BJ (cell line): ENCODE measurements at regions not wholly inside any gene's neighbourhood (a gene's known extent, or its start where the extent isn't known, plus 50 kb on each side); places are given as distances from the start of the nearest gene placed in this dataset.
"Not testable (repeated sequence)": the region's sequence is repeated elsewhere in the genome, so short reads cannot be mapped to it uniquely, and the experiment has no call there.

ENCODE experiments used
- CTCF ChIA-PET: fragments of 350-600 bp; formaldehyde crosslinking; extraction: SDS; loops from one replicate; lab custom pipeline; 2021; ENCODE audit warnings: antibody characterized with exemption, inconsistent platforms; lab: Yijun Ruan, JAX
- POLR2A ChIA-PET: fragments of 300-600 bp; sonication (Branson Sonifier 250); formaldehyde crosslinking; extraction: SDS; loops from one replicate; lab custom pipeline; 2021; ENCODE audit warnings: antibody characterized with exemption; lab: Charles Lee
- DNase-seq: peaks from one replicate; pipeline ENCODE4 v3.0.0-alpha.2; 2011; ENCODE audit warnings: low read depth
- H3K27me3 ChIP-seq: 2 replicates; pipeline ENCODE4 v1.6.0; 2011; ENCODE audit warnings: low read length; ENCODE audit not compliant: control insufficient read depth, insufficient read depth
- H3K36me3 ChIP-seq: 2 replicates; pipeline ENCODE4 v1.5.1; 2011; ENCODE audit warnings: low read length; ENCODE audit not compliant: control insufficient read depth, insufficient read depth
- H3K4me3 ChIP-seq: 2 replicates; pipeline ENCODE4 v1.5.1; 2011; ENCODE audit warnings: low read depth, mild to moderate bottlenecking, control low read depth, low read length
- CTCF ChIP-seq: IDR thresholded peaks from 2 replicates; pipeline ENCODE4 v1.5.1; 2011; ENCODE audit warnings: low read depth, mild to moderate bottlenecking, control low read depth, inconsistent platforms, low read length, moderate library complexity; ENCODE audit not compliant: insufficient read depth

- no peak overlapping the region for H3K4me3 ChIP-seq
- H3K36me3 ChIP-seq = no peaks in the 10 kb centered on the region
- no peaks in the 10 kb centered on the region for H3K27me3 ChIP-seq
- POLR2A ChIA-PET = no interaction called here
- CTCF ChIA-PET = no interaction called here
- no peak for DNase-seq
- no peak for TF ChIP-seq CTCF
Observed at GRCh38 chrX:34491126-34491525, 166.0 kb downstream of the TMEM47 start.

- POLR2A ChIA-PET = no interaction called here
- no peak for DNase-seq
- Histone ChIP-seq H3K4me3 (no peak overlapping the region), H3K27me3 (no peaks in the 10 kb centered on the region), H3K36me3 (no peaks in the 10 kb centered on the region)
- no peak for TF ChIP-seq CTCF
- CTCF ChIA-PET = no interaction called here
Observed at GRCh38 chrX:34487364-34487763, 169.7 kb downstream of the TMEM47 start.

- TF ChIP-seq CTCF = no peak
- Histone ChIP-seq H3K27me3 (no peaks in the 10 kb centered on the region), H3K4me3 (no peak overlapping the region), H3K36me3 (no peaks in the 10 kb centered on the region)
- POLR2A ChIA-PET = no interaction called here
- CTCF ChIA-PET = no interaction called here
- no peak for DNase-seq
Observed at GRCh38 chrX:34483980-34484379, 173.1 kb downstream of the TMEM47 start.

GRCh38 chrX:34470507-34470906 lies 186.6 kb downstream of the TMEM47 start:
- H3K27me3 ChIP-seq = no peaks in the 10 kb centered on the region
- no peak overlapping the region for H3K4me3 ChIP-seq
- TF ChIP-seq CTCF = no peak
- ChIA-PET CTCF (no interaction called here), POLR2A (no interaction called here)
- no peaks in the 10 kb centered on the region for H3K36me3 ChIP-seq
- no peak for DNase-seq

GRCh38 chrX:34467437-34467836 lies 189.6 kb downstream of the TMEM47 start:
- CTCF ChIA-PET = no interaction called here
- H3K4me3 ChIP-seq = no peak overlapping the region
- TF ChIP-seq CTCF = no peak
- POLR2A ChIA-PET = no interaction called here
- no peaks in the 10 kb centered on the region for H3K27me3 ChIP-seq
- no peaks in the 10 kb centered on the region for H3K36me3 ChIP-seq
- DNase-seq = no peak

GRCh38 chrX:34463220-34463619 lies 193.9 kb downstream of the TMEM47 start:
- H3K36me3 ChIP-seq, DNase-seq, POLR2A ChIA-PET, H3K27me3 ChIP-seq, CTCF ChIA-PET, H3K4me3 ChIP-seq: not testable (repeated sequence)

- CTCF ChIA-PET = not testable (repeated sequence)
Observed at GRCh38 chrX:34457850-34458249, 199.2 kb downstream of the TMEM47 start.

More at GRCh38 chrX:34457850-34458249, 199.2 kb downstream of the TMEM47 start:
- DNase-seq, H3K36me3 ChIP-seq, POLR2A ChIA-PET, H3K27me3 ChIP-seq, H3K4me3 ChIP-seq: not testable (repeated sequence)
